HEK293 (cell line): ENCODE measurements at regions not wholly inside any gene's neighbourhood (a gene's known extent, or its start where the extent isn't known, plus 50 kb on each side); places are given as distances from the start of the nearest gene placed in this dataset.

Experiments used
- CTCF ChIA-PET: fragments of 350-600 bp; formaldehyde crosslinking; extraction: SDS; loops from one replicate; lab custom pipeline; 2021; ENCODE audit warnings: antibody characterized with exemption; lab: Yijun Ruan, JAX
- POLR2A ChIA-PET: fragments of 300-600 bp; formaldehyde crosslinking; extraction: SDS; loops from one replicate; lab custom pipeline; 2020; ENCODE audit warnings: antibody characterized with exemption, inconsistent platforms; lab: Yijun Ruan, JAX
- H3K27ac ChIP-seq: fragments of 200-500 bp; sonication (Bioruptor generic); 2 replicates; pipeline ENCODE4 v1.5.1; 2014; ENCODE audit warnings: low read depth, low read length, control low read depth, inconsistent platforms; ENCODE audit errors: extremely low read depth
- H3K36me3 ChIP-seq, 2 experiments: fragments of 200-500 bp in 1 of 2; sonication (Bioruptor generic) in 1 of 2; 1 replicate in 1 of 2; 2 replicates in 1 of 2; pipeline ENCODE4 v1.5.1; 2014 to 2017; ENCODE audit warnings: inconsistent platforms in 2 of 2, low read length in 2 of 2; ENCODE audit not compliant: control insufficient read depth in 2 of 2, insufficient read depth in 1 of 2
- H3K4me1 ChIP-seq: fragments of 200-500 bp; sonication (Bioruptor generic); 2 replicates; pipeline ENCODE4 v1.5.1; 2014; ENCODE audit warnings: mild to moderate bottlenecking, low read length, inconsistent platforms; ENCODE audit not compliant: control insufficient read depth, insufficient read depth
- H3K4me3 ChIP-seq: 2 replicates; pipeline ENCODE4 v1.5.1; 2011; ENCODE audit warnings: low read depth, mild to moderate bottlenecking, control low read depth, low read length, moderate library complexity
- H3K9me3 ChIP-seq: fragments of 200-500 bp; sonication (Bioruptor generic); 2 replicates; pipeline ENCODE4 v1.5.1; 2014; ENCODE audit warnings: low read depth, low read length, inconsistent platforms; ENCODE audit not compliant: control insufficient read depth, insufficient read depth
- AEBP2 ChIP-seq: fragments of 450-650 bp; formaldehyde crosslinking; IDR thresholded peaks from 2 replicates; pipeline ENCODE4 v1.5.1; 2016; ENCODE audit warnings: missing biosample characterization, missing genetic modification characterization, borderline replicate concordance
- BCL11B ChIP-seq: fragments of 450-650 bp; formaldehyde crosslinking; IDR thresholded peaks from 2 replicates; pipeline ENCODE4 v1.5.1; 2016; ENCODE audit warnings: low read depth, missing biosample characterization, missing genetic modification characterization
- GFI1B ChIP-seq: fragments of 450-650 bp; formaldehyde crosslinking; IDR thresholded peaks from 2 replicates; pipeline ENCODE4 v1.5.1; 2016; ENCODE audit warnings: missing biosample characterization, missing genetic modification characterization
- GLI4 ChIP-seq: fragments of 450-650 bp; formaldehyde crosslinking; IDR thresholded peaks from 2 replicates; pipeline ENCODE4 v1.5.1; 2016; ENCODE audit warnings: missing biosample characterization, missing genetic modification characterization
- GLIS2 ChIP-seq: fragments of 450-650 bp; formaldehyde crosslinking; IDR thresholded peaks from 2 replicates; pipeline ENCODE4 v1.5.1; 2016; ENCODE audit warnings: missing biosample characterization, missing genetic modification characterization
- SCRT1 ChIP-seq: fragments of 450-650 bp; formaldehyde crosslinking; IDR thresholded peaks from 2 replicates; pipeline ENCODE4 v1.5.1; 2016; ENCODE audit warnings: missing biosample characterization, missing genetic modification characterization, borderline replicate concordance
- YY2 ChIP-seq: fragments of 450-650 bp; formaldehyde crosslinking; IDR thresholded peaks from 2 replicates; pipeline ENCODE4 v1.5.1; 2016; ENCODE audit warnings: missing biosample characterization, missing genetic modification characterization
- ZBTB11 ChIP-seq: fragments of 450-650 bp; formaldehyde crosslinking; conservative IDR thresholded peaks from 2 replicates; pipeline ENCODE4 v1.5.1; 2016; ENCODE audit warnings: low read depth, missing biosample characterization, missing genetic modification characterization
- ZBTB20 ChIP-seq: fragments of 450-650 bp; formaldehyde crosslinking; IDR thresholded peaks from 2 replicates; pipeline ENCODE4 v1.5.1; 2016; ENCODE audit warnings: missing biosample characterization, missing genetic modification characterization
- ZBTB44 ChIP-seq: fragments of 450-650 bp; IDR thresholded peaks from 2 replicates; pipeline ENCODE4 v1.5.1; 2018; ENCODE audit warnings: missing biosample characterization, mild to moderate bottlenecking, missing genetic modification characterization
- ZBTB49 ChIP-seq: fragments of 450-650 bp; formaldehyde crosslinking; IDR thresholded peaks from 2 replicates; pipeline ENCODE4 v1.5.1; 2016; ENCODE audit warnings: missing biosample characterization, missing genetic modification characterization, low read depth
- ZBTB7A ChIP-seq: fragments of 450-650 bp; formaldehyde crosslinking; IDR thresholded peaks from 2 replicates; pipeline ENCODE4 v1.5.1; 2016; ENCODE audit warnings: low read depth, missing biosample characterization, missing genetic modification characterization
- ZFHX2 ChIP-seq: fragments of 450-650 bp; formaldehyde crosslinking; conservative IDR thresholded peaks from 2 replicates; pipeline ENCODE4 v1.5.1; 2016; ENCODE audit warnings: missing biosample characterization, missing genetic modification characterization
- ZNF10 ChIP-seq: fragments of 450-650 bp; formaldehyde crosslinking; IDR thresholded peaks from 2 replicates; pipeline ENCODE4 v1.5.1; 2017; ENCODE audit warnings: missing biosample characterization, missing genetic modification characterization
- ZNF114 ChIP-seq: fragments of 450-650 bp; formaldehyde crosslinking; IDR thresholded peaks from 2 replicates; pipeline ENCODE4 v1.5.0; 2017; ENCODE audit warnings: missing biosample characterization, missing genetic modification characterization
- ZNF398 ChIP-seq: fragments of 450-650 bp; formaldehyde crosslinking; IDR thresholded peaks from 2 replicates; pipeline ENCODE4 v1.5.1; 2017; ENCODE audit warnings: missing biosample characterization, missing genetic modification characterization
- ZNF510 ChIP-seq: fragments of 450-650 bp; formaldehyde crosslinking; IDR thresholded peaks from 2 replicates; pipeline ENCODE4 v1.5.1; 2018; ENCODE audit warnings: mild to moderate bottlenecking, missing genetic modification characterization, missing biosample characterization; ENCODE audit not compliant: insufficient replicate concordance
- ZNF571 ChIP-seq: fragments of 450-650 bp; formaldehyde crosslinking; IDR thresholded peaks from 2 replicates; pipeline ENCODE4 v1.5.0; 2017; ENCODE audit warnings: missing biosample characterization, missing genetic modification characterization
- ZNF654 ChIP-seq: fragments of 450-650 bp; formaldehyde crosslinking; IDR thresholded peaks from 2 replicates; pipeline ENCODE4 v1.5.1; 2016; ENCODE audit warnings: low read depth, missing biosample characterization, missing genetic modification characterization
- ZNF701 ChIP-seq: fragments of 450-650 bp; formaldehyde crosslinking; IDR thresholded peaks from 2 replicates; pipeline ENCODE4 v1.5.1; 2016; ENCODE audit warnings: missing biosample characterization, missing genetic modification characterization
- ZNF768 ChIP-seq: fragments of 450-650 bp; formaldehyde crosslinking; IDR thresholded peaks from 2 replicates; pipeline ENCODE4 v1.5.1; 2018; ENCODE audit warnings: missing biosample characterization, mild to moderate bottlenecking, missing genetic modification characterization

GRCh38 chr2:3051266-3051665 lies 326.4 kb downstream of the EIPR1 start (continued):
- no peak for TF ChIP-seq ZBTB7A
- TF ChIP-seq ZNF510, result no peak
- no peak for TF ChIP-seq ZBTB49 (tag by site-specific recombination)

GRCh38 chr2:3046170-3046865 lies 331.3 kb downstream of the EIPR1 start:
- H3K4me1 ChIP-seq, result no peaks in the 10 kb centered on the region

GRCh38 chr2:3045318-3045921 lies 332.2 kb downstream of the EIPR1 start:
- ChIA-PET CTCF (no interaction called here), POLR2A (no interaction called here)
- H3K9me3 ChIP-seq, result no peaks in the 10 kb centered on the region
- H3K4me3 ChIP-seq, result no peak overlapping the region
- no peaks in the 10 kb centered on the region for H3K4me1 ChIP-seq
- no peak overlapping the region for H3K27ac ChIP-seq
- no peaks in the 10 kb centered on the region for H3K36me3 ChIP-seq
- no peak for TF ChIP-seq ZNF398 (tag by site-specific recombination)
- TF ChIP-seq SCRT1 (tag by site-specific recombination), result no peak
- no peak for TF ChIP-seq ZBTB20 (tag by site-specific recombination)
- no peak for TF ChIP-seq GLI4 (tag by site-specific recombination)
- TF ChIP-seq GLIS2 (tag by site-specific recombination), result no peak
- no peak for TF ChIP-seq GFI1B (tag by site-specific recombination)
- TF ChIP-seq ZNF768 (tag by site-specific recombination), result no peak
- no peak for TF ChIP-seq ZBTB11 (tag by site-specific recombination)
- no peak for TF ChIP-seq ZNF10 (tag by site-specific recombination)
- no peak for TF ChIP-seq ZBTB44 (tag by site-specific recombination)
- no peak for TF ChIP-seq ZFHX2
- TF ChIP-seq AEBP2 (tag by site-specific recombination), result no peak
- no peak for TF ChIP-seq ZNF701 (tag by site-specific recombination)
- TF ChIP-seq ZNF654, result no peak
- no peak for TF ChIP-seq BCL11B (tag by site-specific recombination)
- no peak for TF ChIP-seq YY2 (tag by site-specific recombination)

More at GRCh38 chr2:3046170-3046865, 331.3 kb downstream of the EIPR1 start:
- TF ChIP-seq ZNF114 (no peak), ZNF571 (tag by site-specific recombination) (no peak)
- no peak overlapping the region for H3K27ac ChIP-seq
- H3K36me3 ChIP-seq, result no peaks in the 10 kb centered on the region
- POLR2A ChIA-PET, result no interaction called here
- no peak overlapping the region for H3K4me3 ChIP-seq
- CTCF ChIA-PET, result no interaction called here
- H3K9me3 ChIP-seq, result no peaks in the 10 kb centered on the region
